ENCODE measurements at regions not wholly inside any gene's neighbourhood (a gene's known extent, or its start where the extent isn't known, plus 50 kb on each side); places are given as distances from the start of the nearest gene placed in this dataset.

DNA sequence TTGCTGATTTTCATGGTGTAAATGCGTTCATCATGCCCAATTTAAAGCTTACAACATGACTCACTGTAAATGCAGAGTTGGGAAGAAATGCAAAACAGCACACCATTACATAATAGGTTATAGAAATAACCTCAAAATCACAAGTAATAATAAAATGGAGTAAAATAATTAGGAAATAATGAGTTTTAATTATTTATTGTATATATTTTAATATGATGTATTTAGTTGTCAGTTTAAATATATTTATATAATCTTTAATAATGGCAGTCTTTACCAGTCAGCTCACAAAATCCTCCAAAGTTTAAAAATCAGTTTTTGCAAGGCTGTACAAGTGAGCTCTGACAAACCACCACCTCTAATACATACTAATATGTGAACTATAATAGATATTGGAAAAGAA lies 180.2 kb downstream of the RND3 start:
- H3K9me3 ChIP-seq: peaks cover 0 to 55% (median 27%) of the 10 kb centered on the region in 8 donors
- no peak overlapping the region for H3K4me3 ChIP-seq
- no peak overlapping the region for H3K27ac ChIP-seq
- TF ChIP-seq, protein P1, sequence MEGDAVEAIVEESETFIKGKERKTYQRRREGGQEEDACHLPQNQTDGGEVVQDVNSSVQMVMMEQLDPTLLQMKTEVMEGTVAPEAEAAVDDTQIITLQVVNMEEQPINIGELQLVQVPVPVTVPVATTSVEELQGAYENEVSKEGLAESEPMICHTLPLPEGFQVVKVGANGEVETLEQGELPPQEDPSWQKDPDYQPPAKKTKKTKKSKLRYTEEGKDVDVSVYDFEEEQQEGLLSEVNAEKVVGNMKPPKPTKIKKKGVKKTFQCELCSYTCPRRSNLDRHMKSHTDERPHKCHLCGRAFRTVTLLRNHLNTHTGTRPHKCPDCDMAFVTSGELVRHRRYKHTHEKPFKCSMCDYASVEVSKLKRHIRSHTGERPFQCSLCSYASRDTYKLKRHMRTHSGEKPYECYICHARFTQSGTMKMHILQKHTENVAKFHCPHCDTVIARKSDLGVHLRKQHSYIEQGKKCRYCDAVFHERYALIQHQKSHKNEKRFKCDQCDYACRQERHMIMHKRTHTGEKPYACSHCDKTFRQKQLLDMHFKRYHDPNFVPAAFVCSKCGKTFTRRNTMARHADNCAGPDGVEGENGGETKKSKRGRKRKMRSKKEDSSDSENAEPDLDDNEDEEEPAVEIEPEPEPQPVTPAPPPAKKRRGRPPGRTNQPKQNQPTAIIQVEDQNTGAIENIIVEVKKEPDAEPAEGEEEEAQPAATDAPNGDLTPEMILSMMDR (IDR thresholded peaks at IDR 0.05 in 8 of 11, conservative IDR thresholded peaks at IDR 0.05 in 3 of 11): no peak
- no peaks in the 10 kb centered on the region for H3K36me3 ChIP-seq
- DNase-seq: no peak
- 73 to 86% (median 80%) methylated on average over 1 of the region's 1 CpG for WGBS, 5 donors
- intact Hi-C loops (cut with DNase I; ENCODE audit: low total_unique reads): no loop called here
- H3K27me3 ChIP-seq (replicated peaks in 1 of 7): peaks cover 0 to 5% (median 0%) of the 10 kb centered on the region in 7 donors
- no peaks in the 10 kb centered on the region for H3K4me1 ChIP-seq

DNA sequence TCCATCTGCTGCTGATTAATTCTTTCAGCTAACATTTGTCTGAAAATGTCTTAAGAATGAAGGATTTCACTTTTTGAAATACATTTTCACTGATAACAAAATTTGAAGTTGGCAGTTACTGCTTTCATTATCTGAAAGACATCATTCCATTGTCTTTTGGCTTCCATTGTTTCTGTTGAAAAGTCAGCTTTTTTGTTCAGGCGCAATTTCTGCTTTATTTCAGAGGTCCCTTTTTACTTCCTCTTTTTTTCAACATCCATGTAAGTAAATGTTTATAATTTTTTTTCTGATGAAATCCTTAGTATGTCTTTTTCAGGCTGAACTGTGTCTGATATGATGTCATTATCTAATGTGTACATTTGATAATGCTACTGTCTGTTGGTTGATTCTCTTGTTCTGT lies 184.2 kb downstream of the RND3 start:
- WGBS, 5 donors: 60 to 79% (median 75%) methylated on average over 1 of the region's 1 CpG

DNA sequence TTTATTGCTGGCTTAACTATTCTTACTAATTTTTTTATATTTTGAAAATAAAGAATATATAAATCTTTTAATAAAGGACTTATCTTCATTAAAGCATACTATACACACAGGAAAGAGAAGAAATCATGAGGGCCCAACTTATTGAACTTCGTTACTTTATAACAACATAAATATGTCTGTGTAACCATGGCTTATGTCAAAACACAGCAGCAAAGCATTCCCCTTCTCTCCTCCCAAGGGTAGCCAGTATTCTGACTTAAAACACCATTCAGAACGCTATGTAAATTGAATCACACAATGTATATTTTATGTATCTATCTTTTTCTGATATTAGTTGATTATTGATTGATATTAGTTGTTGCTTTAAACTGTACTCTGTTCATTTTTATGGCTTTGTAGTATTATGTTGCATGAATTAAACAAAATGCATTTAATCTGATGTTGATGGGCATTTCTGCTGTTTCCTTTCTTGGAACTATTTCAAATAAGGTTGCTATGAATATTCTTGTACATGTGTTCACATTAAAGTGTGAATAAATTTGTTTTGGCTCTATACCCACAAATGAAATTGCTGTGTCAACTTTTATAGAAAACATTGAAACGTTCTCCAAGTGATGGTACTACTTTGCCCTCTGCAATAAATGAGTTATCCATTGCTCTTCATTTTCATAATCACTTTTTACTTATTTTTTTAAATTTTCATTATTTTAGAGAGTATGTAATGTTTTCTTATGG lies 188.7 kb downstream of the RND3 start:
- intact Hi-C loops (cut with DNase I; ENCODE audit: low total_unique reads): no loop called here
- Histone ChIP-seq H3K36me3 (no peaks in the 10 kb centered on the region), H3K9me3 (peaks cover 0 to 23% (median 12%) of the 10 kb centered on the region in 8 donors), H3K27me3 (replicated peaks in 1 of 7) (no peaks in the 10 kb centered on the region), H3K4me1 (no peaks in the 10 kb centered on the region), H3K4me3 (no peak overlapping the region), H3K27ac (no peak overlapping the region)
- TF ChIP-seq POLR2AphosphoS5 (IDR thresholded peaks at IDR 0.05): no peak
- TF ChIP-seq POLR2A (IDR thresholded peaks at IDR 0.05): no peak
- TF ChIP-seq, protein P1 (IDR thresholded peaks at IDR 0.05 in 8 of 11, conservative IDR thresholded peaks at IDR 0.05 in 3 of 11): no peak
- WGBS, 5 donors: 73 to 87% (median 77%) methylated on average over 3 of the region's 3 CpGs
- no peak for DNase-seq

More for the DNA sequence above, 184.2 kb downstream of the RND3 start:
- H3K27me3 ChIP-seq (replicated peaks in 1 of 7): no peaks in the 10 kb centered on the region
- H3K4me3 ChIP-seq: no peak overlapping the region
- H3K27ac ChIP-seq: no peak overlapping the region
- TF ChIP-seq, protein P1 (IDR thresholded peaks at IDR 0.05 in 8 of 11, conservative IDR thresholded peaks at IDR 0.05 in 3 of 11): no peak
- TF ChIP-seq POLR2AphosphoS5 (IDR thresholded peaks at IDR 0.05): no peak
- TF ChIP-seq POLR2A (IDR thresholded peaks at IDR 0.05): no peak
- H3K4me1 ChIP-seq: no peaks in the 10 kb centered on the region
- H3K9me3 ChIP-seq: peaks cover 0 to 39% (median 27%) of the 10 kb centered on the region in 8 donors
- no peaks in the 10 kb centered on the region for H3K36me3 ChIP-seq
- intact Hi-C loops (cut with DNase I; ENCODE audit: low total_unique reads): no loop called here
- DNase-seq: no peak

DNA sequence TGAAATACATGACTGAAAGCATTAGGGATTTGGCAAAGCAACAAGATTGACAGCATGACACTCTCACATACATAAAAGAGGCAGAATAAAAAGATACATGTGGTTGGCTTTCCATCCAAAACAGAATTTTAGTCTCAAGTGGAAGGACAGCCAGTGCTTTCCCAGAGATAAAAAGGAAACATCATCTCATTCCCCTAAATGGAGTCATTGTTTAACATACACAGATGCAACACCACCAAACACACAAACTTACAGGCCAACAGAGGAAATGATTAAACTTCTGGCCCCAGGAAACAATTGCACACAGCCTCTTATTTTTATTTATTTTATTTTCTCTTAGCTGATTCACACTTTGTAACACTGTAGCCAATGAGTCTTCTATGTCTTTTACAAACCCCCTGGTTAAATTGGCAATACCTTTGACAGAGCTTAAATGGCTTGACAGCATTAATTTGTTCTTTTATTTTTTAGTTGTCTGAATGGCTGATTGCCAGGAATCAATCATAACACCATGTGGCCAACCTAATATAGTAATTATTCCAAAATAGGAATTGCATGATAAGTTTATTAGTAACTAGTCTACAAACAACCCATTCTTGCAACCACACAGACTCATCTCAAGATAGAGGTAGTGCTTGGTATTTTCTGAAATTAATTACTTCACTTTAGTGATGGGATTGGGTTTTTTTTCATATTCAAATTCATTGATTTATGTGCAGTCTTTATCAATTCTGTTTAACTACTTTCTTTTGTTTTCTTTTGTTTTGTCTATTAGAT lies 190.5 kb downstream of the RND3 start:
- H3K27me3 ChIP-seq (replicated peaks in 1 of 7): no peaks in the 10 kb centered on the region
- H3K4me1 ChIP-seq: no peaks in the 10 kb centered on the region
- H3K36me3 ChIP-seq: no peaks in the 10 kb centered on the region
- H3K27ac ChIP-seq: no peak overlapping the region
- TF ChIP-seq, protein P1 (IDR thresholded peaks at IDR 0.05 in 8 of 11, conservative IDR thresholded peaks at IDR 0.05 in 3 of 11): no peak
- TF ChIP-seq POLR2AphosphoS5 (IDR thresholded peaks at IDR 0.05): no peak
- no peak for TF ChIP-seq POLR2A (IDR thresholded peaks at IDR 0.05)
- H3K9me3 ChIP-seq: peaks cover 0 to 8% (median 0%) of the 10 kb centered on the region in 8 donors
- no peak overlapping the region for H3K4me3 ChIP-seq
- no peak for DNase-seq
- intact Hi-C loops (cut with DNase I; ENCODE audit: low total_unique reads): no loop called here

Measured in spleen (tissue), 11 donors.